Heart left ventricle (tissue), 16 donors: ENCODE measurements at regions not wholly inside any gene's neighbourhood (a gene's known extent, or its start where the extent isn't known, plus 50 kb on each side); places are given as distances from the start of the nearest gene placed in this dataset.

Experiments used
- ATAC-seq, 4 donors: fragments of 200-7000 bp; cut with Tn5 transposase; one replicate each; pipeline ENCODE4 v1.9.1; 2020 to 2022; ENCODE audit warnings: moderate library complexity in 4 of 4, mild to moderate bottlenecking in 3 of 4, moderate number of reproducible peaks in 1 of 4
- DNase-seq, 5 donors: peaks; one replicate each; pipeline ENCODE4 v3.0.0-alpha.2; 2020
- H3K27ac ChIP-seq, 12 donors: fragments of 200-600 bp; sonication (generic) in 4 of 12; one replicate each; pipeline versions ENCODE4 v1.5.0 to v1.8.0; 2016 to 2022; ENCODE audit warnings: mild to moderate bottlenecking in 2 of 12
- H3K27me3 ChIP-seq, 9 donors: fragments of 200-600 bp; sonication (generic) in 2 of 9; one replicate each; pipeline versions ENCODE4 v1.5.1 to v1.8.0; 2016 to 2022; ENCODE audit warnings: mild to moderate bottlenecking in 3 of 9
- H3K36me3 ChIP-seq, 9 donors: fragments of 200-600 bp; sonication (generic) in 2 of 9; one replicate each; pipeline versions ENCODE4 v1.5.0 to v1.8.0; 2018 to 2022; ENCODE audit warnings: mild to moderate bottlenecking in 2 of 9
- H3K4me1 ChIP-seq, 12 donors: fragments of 200-600 bp; sonication (generic) in 4 of 12; one replicate each; pipeline versions ENCODE4 v1.5.0 to v1.8.0; 2016 to 2022; ENCODE audit warnings: mild to moderate bottlenecking in 3 of 12
- H3K4me3 ChIP-seq, 12 donors: fragments of 200-600 bp; sonication (generic) in 4 of 12; one replicate each; pipeline versions ENCODE4 v1.5.0 to v1.8.0; 2017 to 2022; ENCODE audit warnings: mild to moderate bottlenecking in 9 of 12, moderate library complexity in 4 of 12
- H3K9me3 ChIP-seq, 12 donors: fragments of 200-600 bp; sonication (generic) in 4 of 12; one replicate each; pipeline versions ENCODE4 v1.5.0 to v1.8.0; 2016 to 2022; ENCODE audit warnings: mild to moderate bottlenecking in 1 of 12
- POLR2A ChIP-seq, 2 donors: fragments of 450-650 bp; IDR thresholded peaks; one replicate each; pipeline ENCODE4 v1.6.1; 2017; ENCODE audit warnings: antibody characterized with exemption in 2 of 2, mild to moderate bottlenecking in 2 of 2, moderate library complexity in 2 of 2
- WGBS, 4 donors: extraction: QIAGEN DNeasy Blood & Tissue Kit in 2 of 4; methylation state at CpG; one replicate each; pipeline versions ENCODE4 v1.1.5 to v1.1.7; 2013 to 2018; 5-methylcytosine and 5-hydroxymethylcytosine counted together
- intact Hi-C, 10 donors: fragments of 100-400 bp; cut with DNase I; formaldehyde crosslinking; loops; one replicate each; pipeline versions ENCODE4 v1.11.1 to v1.14.2; 2022
- TF ChIP-seq, protein P1 (sequence below), 12 donors: fragments of 200-600 bp; sonication (generic) in 4 of 12; IDR thresholded peaks; one replicate each; pipeline versions ENCODE4 v1.5.0 to v1.8.0; 2018 to 2022; ENCODE audit warnings: antibody characterized with exemption in 12 of 12, mild to moderate bottlenecking in 5 of 12
- donor health status: ischemic (EF 13 %, LVEDD 7.1; RV severe dilation, severe dysfunction).
- donor health status: healthy with polysubstance abuse.
- donor health status: DM: no; HTN: yes; CAD: no.
- donor health status: DM: no; HTN: no; CAD: no.
- donor health status: ischemic (EF 25% LVEDD 6.9; RV normal size, moderate dysfunction).
- donor health status: ischemic (EF 25% LVEDD 5.7; RV mildly dilated, moderate dysfunction).
- donor health status: healthy.
- donor health status: DM: yes; HTN: yes; CAD: no.
- donor health status: ischemic (EF 35%, LVEDD 5.7; RV mildly dilated, moderate dysfunction).
- donor health status: nonischemic (EF 11% LVEDD 7.7; RV severe dilation, severe dysfunction).
- donor health status: DM: yes; HTN: yes; CAD: no.
- donor health status: PGD.
- donor health status: ischemic (EF 29% LVEDD 5.4; RV normal size, mild dysfunction).
- donor health status: nonischemic (EF 23%, LVEDD 6.1; RV moderate dilation, normal function).

DNA sequence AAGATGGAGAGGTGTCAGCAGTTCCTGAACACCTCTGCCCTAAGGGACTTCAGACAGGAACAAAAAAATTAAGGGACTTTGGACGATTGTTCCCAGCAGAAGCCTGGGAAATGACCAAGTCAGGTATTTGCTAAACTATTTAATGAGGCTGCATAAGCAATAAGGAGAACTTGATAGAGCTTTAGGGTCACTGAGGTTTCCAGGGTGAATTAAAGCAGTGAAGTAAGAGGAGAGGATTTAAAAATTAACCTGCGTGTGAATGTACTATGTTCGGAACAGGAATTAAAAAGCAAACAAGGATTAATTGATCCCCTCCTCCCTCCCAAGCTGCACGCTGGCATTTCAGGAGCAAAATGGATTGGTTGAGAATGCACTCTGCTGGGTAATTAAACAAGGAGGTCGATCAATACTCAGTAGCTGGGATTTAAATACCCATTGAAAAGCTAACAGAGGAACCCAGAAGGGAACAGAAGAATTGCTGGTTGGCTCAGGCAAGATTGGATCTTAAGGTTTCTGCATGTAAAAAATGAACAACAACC, 157.2 kb downstream of the RNF152 start:
- intact Hi-C loops: loop anchor here in 1 of 10 donors (10.0 kb wide), 1 partner anchor 101 kb away; no protein-coding TSS in a partner anchor
- Histone ChIP-seq H3K27me3 (no peaks in the 10 kb centered on the region), H3K4me1 (peaks cover 0 to 51% (median 20%) of the 10 kb centered on the region in 12 donors), H3K27ac (peak overlapping the region in 8 of 12 donors; percentile 7 to 90 (median 77)), H3K36me3 (no peaks in the 10 kb centered on the region), H3K4me3 (no peak overlapping the region), H3K9me3 (no peaks in the 10 kb centered on the region)
- TF ChIP-seq, protein P1, sequence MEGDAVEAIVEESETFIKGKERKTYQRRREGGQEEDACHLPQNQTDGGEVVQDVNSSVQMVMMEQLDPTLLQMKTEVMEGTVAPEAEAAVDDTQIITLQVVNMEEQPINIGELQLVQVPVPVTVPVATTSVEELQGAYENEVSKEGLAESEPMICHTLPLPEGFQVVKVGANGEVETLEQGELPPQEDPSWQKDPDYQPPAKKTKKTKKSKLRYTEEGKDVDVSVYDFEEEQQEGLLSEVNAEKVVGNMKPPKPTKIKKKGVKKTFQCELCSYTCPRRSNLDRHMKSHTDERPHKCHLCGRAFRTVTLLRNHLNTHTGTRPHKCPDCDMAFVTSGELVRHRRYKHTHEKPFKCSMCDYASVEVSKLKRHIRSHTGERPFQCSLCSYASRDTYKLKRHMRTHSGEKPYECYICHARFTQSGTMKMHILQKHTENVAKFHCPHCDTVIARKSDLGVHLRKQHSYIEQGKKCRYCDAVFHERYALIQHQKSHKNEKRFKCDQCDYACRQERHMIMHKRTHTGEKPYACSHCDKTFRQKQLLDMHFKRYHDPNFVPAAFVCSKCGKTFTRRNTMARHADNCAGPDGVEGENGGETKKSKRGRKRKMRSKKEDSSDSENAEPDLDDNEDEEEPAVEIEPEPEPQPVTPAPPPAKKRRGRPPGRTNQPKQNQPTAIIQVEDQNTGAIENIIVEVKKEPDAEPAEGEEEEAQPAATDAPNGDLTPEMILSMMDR (IDR thresholded peaks at IDR 0.05): no peak
- TF ChIP-seq POLR2A (IDR thresholded peaks at IDR 0.05): no peak
- ATAC-seq (no peak), DNase-seq (no peak)
- WGBS, 4 donors: 83 to 85% (median 84%) methylated on average over 5 of the region's 5 CpGs

DNA sequence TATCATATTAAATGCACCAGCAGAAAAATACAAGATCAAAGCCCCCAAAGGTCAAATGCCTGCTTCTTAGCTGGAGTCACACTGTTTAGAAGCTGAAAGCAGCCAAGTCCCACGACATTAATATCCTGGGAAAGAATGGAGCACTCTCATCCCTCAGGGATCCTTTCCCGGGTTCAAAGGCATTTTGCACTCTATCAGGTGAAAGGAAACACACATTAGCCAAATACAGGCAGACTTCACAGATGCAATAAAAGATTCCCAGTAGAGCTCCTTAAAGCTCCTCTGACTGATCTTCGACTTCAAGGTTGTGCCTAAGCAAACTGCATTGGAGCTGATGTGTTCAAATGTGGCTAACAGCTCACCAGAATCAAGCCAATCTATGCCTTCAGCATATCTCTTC, 158.4 kb downstream of the RNF152 start:
- peaks cover 0 to 53% (median 20%) of the 10 kb centered on the region in 12 donors for H3K4me1 ChIP-seq

DNA sequence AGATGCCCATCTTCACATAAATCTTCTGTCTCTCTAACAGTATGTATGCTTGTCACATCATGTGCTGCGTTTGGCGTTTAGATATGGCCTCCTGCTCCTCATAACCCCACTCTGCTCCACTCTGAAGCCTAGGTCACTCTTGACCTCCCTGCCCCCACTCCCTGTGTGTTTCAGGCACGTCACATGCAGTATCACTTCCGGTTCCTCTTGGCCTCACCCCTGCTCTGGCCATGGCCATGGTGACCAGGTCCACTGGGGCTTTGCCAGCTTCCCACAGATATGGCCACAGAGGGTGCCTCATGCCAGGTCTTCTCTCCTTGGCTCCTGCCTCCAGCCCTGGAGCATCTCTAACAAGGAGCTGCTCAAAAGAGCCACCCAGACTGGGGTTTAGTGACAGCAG, 160.0 kb downstream of the RNF152 start:
- Histone ChIP-seq H3K4me3 (no peak overlapping the region), H3K4me1 (peaks cover 0 to 39% (median 15%) of the 10 kb centered on the region in 12 donors), H3K27ac (peak overlapping the region; percentile 51 to 93 (median 79)), H3K27me3 (peaks cover 0 to 2% (median 0%) of the 10 kb centered on the region in 9 donors), H3K36me3 (no peaks in the 10 kb centered on the region), H3K9me3 (no peaks in the 10 kb centered on the region)
- DNase-seq (no peak), ATAC-seq (peak in 1 of 4 donors; percentile 8)
- no peak for TF ChIP-seq POLR2A (IDR thresholded peaks at IDR 0.05)
- TF ChIP-seq, protein P1 (IDR thresholded peaks at IDR 0.05): no peak
- intact Hi-C loops: loop anchor here in 3 of 10 donors (5.0 to 10.0 kb wide), 3 partner anchors 96 to 159 kb away; partner anchors contain the start of gene RNF152 (in 1 of the 3)
- WGBS, 4 donors: 58 to 75% (median 66%) methylated on average over 4 of the region's 4 CpGs

More for the DNA sequence above, 158.4 kb downstream of the RNF152 start:
- H3K4me3 ChIP-seq: peak overlapping the region in 1 of 12 donors; percentile 2
- no peaks in the 10 kb centered on the region for H3K9me3 ChIP-seq
- peak overlapping the region; percentile 9 to 90 (median 72) for H3K27ac ChIP-seq
- intact Hi-C loops: loop anchor here in 3 of 10 donors (5.0 to 10.0 kb wide), 3 partner anchors 97 to 158 kb away; partner anchors contain the start of gene RNF152 (in 1 of the 3)
- ATAC-seq (peak in 2 of 4 donors; percentile 19), DNase-seq (no peak)
- H3K36me3 ChIP-seq: no peaks in the 10 kb centered on the region
- peaks cover 0 to 2% (median 0%) of the 10 kb centered on the region in 9 donors for H3K27me3 ChIP-seq
- TF ChIP-seq, protein P1 (IDR thresholded peaks at IDR 0.05): no peak
- TF ChIP-seq POLR2A (IDR thresholded peaks at IDR 0.05): no peak
- 45 to 60% (median 52%) methylated on average over 3 of the region's 3 CpGs for WGBS, 4 donors

DNA sequence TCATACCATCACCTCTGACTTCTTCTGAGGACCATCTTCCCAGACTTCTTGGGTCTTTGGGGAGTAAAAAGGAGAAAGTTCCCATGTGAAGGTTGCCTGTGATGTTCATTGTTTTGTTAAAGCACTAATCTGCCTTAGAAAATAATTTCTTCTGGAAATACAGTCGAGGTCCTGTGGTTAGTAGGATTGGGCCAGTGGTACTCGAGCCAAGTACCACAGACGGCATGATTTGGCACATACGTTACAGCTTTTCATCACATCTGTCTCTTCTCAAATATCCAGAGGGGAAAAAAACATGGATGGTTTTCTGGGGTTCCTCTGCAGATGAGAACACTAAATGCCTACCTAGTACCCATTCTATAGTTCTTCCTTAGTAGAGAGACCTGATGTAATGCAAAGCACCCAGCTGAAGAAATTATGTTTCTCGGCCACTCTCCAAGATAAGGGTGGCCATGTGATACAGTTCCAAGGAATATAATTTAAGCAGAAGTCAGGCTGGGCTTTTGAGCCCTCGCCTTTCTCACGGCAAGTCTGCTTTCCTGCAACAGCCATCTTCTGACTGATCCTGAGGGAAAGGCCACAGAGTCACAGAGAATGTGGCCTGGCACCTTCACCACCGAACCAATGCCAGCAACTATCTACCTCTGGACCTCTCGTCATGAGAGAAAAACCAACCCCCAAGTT, 161.0 kb downstream of the RNF152 start:
- ATAC-seq: peak; percentile 68 to 71 (median 68)
- intact Hi-C loops: loop anchor here in 3 of 10 donors (5.0 to 10.0 kb wide), 3 partner anchors 95 to 160 kb away; partner anchors contain the start of gene RNF152 (in 1 of the 3)

More for the DNA sequence above, 161.0 kb downstream of the RNF152 start:
- no peak overlapping the region for H3K4me3 ChIP-seq
- H3K4me1 ChIP-seq: peaks cover 0 to 37% (median 13%) of the 10 kb centered on the region in 12 donors
- H3K27me3 ChIP-seq: peaks cover 0 to 2% (median 0%) of the 10 kb centered on the region in 9 donors
- WGBS, 4 donors: 61 to 67% (median 65%) methylated on average over 9 of the region's 9 CpGs
- TF ChIP-seq, protein P1 (IDR thresholded peaks at IDR 0.05): no peak
- TF ChIP-seq POLR2A (IDR thresholded peaks at IDR 0.05): no peak
- H3K9me3 ChIP-seq: peaks cover 0 to under 1% (median 0%) of the 10 kb centered on the region in 12 donors
- H3K27ac ChIP-seq: peak overlapping the region; percentile 51 to 93 (median 79)
- no peaks in the 10 kb centered on the region for H3K36me3 ChIP-seq
- DNase-seq: peak in 4 of 5 donors; percentile 33 to 41 (median 38)
